HCT116 (cell line): ENCODE measurements at regions not wholly inside any gene's neighbourhood (a gene's known extent, or its start where the extent isn't known, plus 50 kb on each side); places are given as distances from the start of the nearest gene placed in this dataset.

Experiments used
- CEBPB ChIP-seq: IDR thresholded peaks from 2 replicates; pipeline ENCODE4 v1.6.1; 2012; ENCODE audit warnings: low read depth
- ELF1 ChIP-seq: IDR thresholded peaks from 2 replicates; pipeline ENCODE4 v1.6.1; 2012; ENCODE audit warnings: low read depth, borderline replicate concordance
- EZH2 ChIP-seq: fragments of 200-600 bp; sonication (generic); IDR thresholded peaks from 2 replicates; pipeline ENCODE4 v1.6.1; 2017; ENCODE audit warnings: antibody characterized with exemption, mixed run types
- MAX ChIP-seq: IDR thresholded peaks from 2 replicates; pipeline ENCODE4 v1.6.1; 2012
- POLR2A ChIP-seq: IDR thresholded peaks from 2 replicates; pipeline ENCODE4 v1.7.0; 2011; ENCODE audit warnings: borderline replicate concordance; ENCODE audit not compliant: insufficient read depth, insufficient read length; ENCODE audit errors: extremely low read depth
- ZBTB33 ChIP-seq: IDR thresholded peaks from 2 replicates; pipeline ENCODE4 v1.6.1; 2011; ENCODE audit warnings: mild to moderate bottlenecking, low read length, moderate library complexity; ENCODE audit not compliant: insufficient replicate concordance; ENCODE audit errors: extremely low read depth
- TF ChIP-seq, protein P1 (sequence below), 3 experiments: fragments of 200-600 bp in 1 of 3; sonication (generic) in 1 of 3; IDR thresholded peaks in 2 of 3; conservative IDR thresholded peaks in 1 of 3; 2 replicates each; pipeline ENCODE4 v1.5.1; 2012 to 2017; ENCODE audit warnings: low read depth in 2 of 3, low read length in 2 of 3, antibody characterized with exemption in 1 of 3, borderline replicate concordance in 1 of 3, control low read depth in 1 of 3, mild to moderate bottlenecking in 1 of 3, mixed read lengths in 1 of 3, mixed run types in 1 of 3, moderate library complexity in 1 of 3; ENCODE audit not compliant: insufficient read depth in 1 of 3

DNA sequence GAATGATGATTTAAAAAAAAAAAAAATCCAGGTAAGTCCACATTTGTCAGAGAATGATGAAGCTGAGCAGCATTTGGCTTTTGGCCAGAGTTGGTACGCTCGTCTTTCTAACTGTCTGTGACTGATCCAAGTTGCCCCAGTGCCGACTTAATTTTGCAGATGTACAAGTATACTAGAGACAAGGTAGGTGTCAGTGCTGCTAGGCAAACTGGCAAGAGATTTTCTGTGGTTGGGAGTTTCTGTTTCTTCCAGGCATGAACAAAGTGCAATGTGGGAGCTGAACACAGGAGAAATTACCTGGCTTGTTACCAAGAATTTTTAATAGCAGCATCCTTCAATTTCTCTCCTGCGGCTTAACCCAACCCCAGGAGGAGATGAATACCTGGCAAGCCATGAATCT lies 307.7 kb downstream of the BUD13 start:
- TF ChIP-seq MAX (no peak), ELF1 (no peak), POLR2A (no peak), ZBTB33 (no peak), EZH2 (no peak), CEBPB (no peak)
- TF ChIP-seq, protein P1, sequence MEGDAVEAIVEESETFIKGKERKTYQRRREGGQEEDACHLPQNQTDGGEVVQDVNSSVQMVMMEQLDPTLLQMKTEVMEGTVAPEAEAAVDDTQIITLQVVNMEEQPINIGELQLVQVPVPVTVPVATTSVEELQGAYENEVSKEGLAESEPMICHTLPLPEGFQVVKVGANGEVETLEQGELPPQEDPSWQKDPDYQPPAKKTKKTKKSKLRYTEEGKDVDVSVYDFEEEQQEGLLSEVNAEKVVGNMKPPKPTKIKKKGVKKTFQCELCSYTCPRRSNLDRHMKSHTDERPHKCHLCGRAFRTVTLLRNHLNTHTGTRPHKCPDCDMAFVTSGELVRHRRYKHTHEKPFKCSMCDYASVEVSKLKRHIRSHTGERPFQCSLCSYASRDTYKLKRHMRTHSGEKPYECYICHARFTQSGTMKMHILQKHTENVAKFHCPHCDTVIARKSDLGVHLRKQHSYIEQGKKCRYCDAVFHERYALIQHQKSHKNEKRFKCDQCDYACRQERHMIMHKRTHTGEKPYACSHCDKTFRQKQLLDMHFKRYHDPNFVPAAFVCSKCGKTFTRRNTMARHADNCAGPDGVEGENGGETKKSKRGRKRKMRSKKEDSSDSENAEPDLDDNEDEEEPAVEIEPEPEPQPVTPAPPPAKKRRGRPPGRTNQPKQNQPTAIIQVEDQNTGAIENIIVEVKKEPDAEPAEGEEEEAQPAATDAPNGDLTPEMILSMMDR (IDR thresholded peaks at IDR 0.05 in 2 of 3, conservative IDR thresholded peaks at IDR 0.05 in 1 of 3; ENCODE audit: borderline replicate concordance in 1 of 3, insufficient read depth in 1 of 3, low read depth in 2 of 3, low read length in 2 of 3), result no peak
